ENCODE measurements at regions not wholly inside any gene's neighbourhood (a gene's known extent, or its start where the extent isn't known, plus 50 kb on each side); places are given as distances from the start of the nearest gene placed in this dataset.

DNA sequence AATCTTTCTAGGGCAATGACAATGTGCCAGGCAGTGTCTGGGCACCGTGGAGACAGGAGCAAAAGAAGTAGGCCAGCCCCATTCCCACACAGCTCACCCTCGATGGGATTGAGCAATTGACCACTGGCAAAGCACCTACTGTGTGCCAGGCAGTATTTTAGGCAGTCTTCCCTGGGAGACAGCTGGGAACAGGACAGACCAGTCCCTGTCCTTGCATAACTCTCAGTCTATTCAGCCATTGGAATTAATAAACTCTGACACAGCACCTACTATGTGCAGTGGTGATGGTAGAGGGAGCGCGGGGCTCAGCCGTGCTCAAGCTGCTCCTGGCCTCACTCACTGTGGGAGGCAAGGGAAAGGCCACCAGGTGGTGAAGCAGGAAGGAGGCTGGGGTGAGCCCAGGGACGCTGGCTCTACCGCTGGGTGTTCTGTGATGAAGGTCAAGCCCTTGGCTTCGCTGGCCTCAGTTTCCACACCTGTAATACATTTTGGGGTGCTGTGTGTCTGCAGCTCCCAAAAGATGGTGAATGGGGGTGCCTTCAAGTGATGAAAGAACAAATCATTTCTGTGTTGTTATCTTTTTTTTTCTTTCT is 122.3 kb upstream of the PMEPA1 start:
- Histone ChIP-seq H3F3A (ENCODE audit: insufficient read depth, low read length) (no peaks in the 10 kb centered on the region), H3K9me2 (ENCODE audit: low read depth, low read length) (no peaks in the 10 kb centered on the region), H3K36me3 (ENCODE audit: insufficient read depth, low read length) (no peaks in the 10 kb centered on the region), H3K4me2 (ENCODE audit: low read length) (no peak overlapping the region), H3K9me3 (ENCODE audit: low read length) (no peaks in the 10 kb centered on the region), H3K27me3 (ENCODE audit: insufficient read depth, low read length) (0 out of 2 replicates have a peak, but pooled peaks cover 3% of the 10 kb centered on the region), H2AFZ (ENCODE audit: low read length) (no peak overlapping the region), H4K20me1 (ENCODE audit: insufficient read depth, low read length) (no peaks in the 10 kb centered on the region), H3K27ac (ENCODE audit: low read depth, low read length, poor library complexity, severe bottlenecking) (no peak overlapping the region), H3K4me3 (ENCODE audit: low read depth, low read length, poor library complexity, severe bottlenecking) (no peak overlapping the region), H3K9ac (ENCODE audit: low read length) (no peak overlapping the region), H3K4me1 (ENCODE audit: insufficient read depth, low read length, severe bottlenecking) (no peaks in the 10 kb centered on the region), H3K79me2 (ENCODE audit: insufficient read depth, low read length) (no peaks in the 10 kb centered on the region)
- TF ChIP-seq, protein P1, sequence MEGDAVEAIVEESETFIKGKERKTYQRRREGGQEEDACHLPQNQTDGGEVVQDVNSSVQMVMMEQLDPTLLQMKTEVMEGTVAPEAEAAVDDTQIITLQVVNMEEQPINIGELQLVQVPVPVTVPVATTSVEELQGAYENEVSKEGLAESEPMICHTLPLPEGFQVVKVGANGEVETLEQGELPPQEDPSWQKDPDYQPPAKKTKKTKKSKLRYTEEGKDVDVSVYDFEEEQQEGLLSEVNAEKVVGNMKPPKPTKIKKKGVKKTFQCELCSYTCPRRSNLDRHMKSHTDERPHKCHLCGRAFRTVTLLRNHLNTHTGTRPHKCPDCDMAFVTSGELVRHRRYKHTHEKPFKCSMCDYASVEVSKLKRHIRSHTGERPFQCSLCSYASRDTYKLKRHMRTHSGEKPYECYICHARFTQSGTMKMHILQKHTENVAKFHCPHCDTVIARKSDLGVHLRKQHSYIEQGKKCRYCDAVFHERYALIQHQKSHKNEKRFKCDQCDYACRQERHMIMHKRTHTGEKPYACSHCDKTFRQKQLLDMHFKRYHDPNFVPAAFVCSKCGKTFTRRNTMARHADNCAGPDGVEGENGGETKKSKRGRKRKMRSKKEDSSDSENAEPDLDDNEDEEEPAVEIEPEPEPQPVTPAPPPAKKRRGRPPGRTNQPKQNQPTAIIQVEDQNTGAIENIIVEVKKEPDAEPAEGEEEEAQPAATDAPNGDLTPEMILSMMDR (IDR thresholded peaks at IDR 0.05; ENCODE audit: low read length), result no peak
- TF ChIP-seq EZH2 (IDR thresholded peaks at IDR 0.05; ENCODE audit: borderline replicate concordance, low read length), result no peak

DNA sequence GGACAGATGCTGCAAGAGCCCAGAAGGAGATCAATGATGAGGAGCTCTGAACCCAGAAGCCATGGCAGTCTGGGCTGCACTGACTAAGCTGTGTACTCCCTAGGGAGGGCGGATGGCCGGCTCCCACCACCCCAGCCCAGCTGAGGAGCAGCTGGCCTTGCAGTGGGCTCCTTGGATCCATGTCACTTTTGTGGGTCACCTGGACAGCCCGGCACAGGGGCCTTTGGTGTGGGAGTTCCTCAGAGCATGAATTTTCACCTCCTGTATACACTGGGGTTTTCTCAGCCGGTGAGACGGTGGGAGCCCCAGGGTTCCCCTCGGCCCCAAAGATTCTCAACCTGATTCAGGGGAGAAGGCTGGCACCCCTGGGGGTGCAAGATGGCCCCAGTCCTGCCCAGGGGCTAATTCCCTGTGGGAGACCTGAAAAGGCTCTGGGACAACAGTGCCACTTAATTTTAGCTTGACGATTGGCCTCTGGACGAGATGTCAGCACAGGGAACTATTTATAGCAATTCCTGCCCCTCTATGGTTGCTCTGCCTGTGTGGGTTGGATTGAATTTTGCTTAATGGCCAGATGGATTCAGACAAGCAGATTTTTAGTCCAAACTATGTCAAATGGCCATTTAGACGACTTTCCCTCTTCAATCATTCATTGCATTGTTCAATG is 121.6 kb upstream of the PMEPA1 start:
- H3K79me2 ChIP-seq (ENCODE audit: insufficient read depth, low read length), result no peaks in the 10 kb centered on the region
- H3K9ac ChIP-seq (ENCODE audit: low read length), result no peak overlapping the region
- no peak overlapping the region for H2AFZ ChIP-seq (ENCODE audit: low read length)
- no peaks in the 10 kb centered on the region for H4K20me1 ChIP-seq (ENCODE audit: insufficient read depth, low read length)
- no peaks in the 10 kb centered on the region for H3K36me3 ChIP-seq (ENCODE audit: insufficient read depth, low read length)
- no peaks in the 10 kb centered on the region for H3K9me3 ChIP-seq (ENCODE audit: low read length)
- no peaks in the 10 kb centered on the region for H3F3A ChIP-seq (ENCODE audit: insufficient read depth, low read length)
- H3K27me3 ChIP-seq (ENCODE audit: insufficient read depth, low read length), result no peaks in the 10 kb centered on the region
- H3K4me3 ChIP-seq (ENCODE audit: low read depth, low read length, poor library complexity, severe bottlenecking), result no peak overlapping the region
- H3K27ac ChIP-seq (ENCODE audit: low read depth, low read length, poor library complexity, severe bottlenecking), result no peak overlapping the region
- no peak for TF ChIP-seq EZH2 (IDR thresholded peaks at IDR 0.05; ENCODE audit: borderline replicate concordance, low read length)
- TF ChIP-seq, protein P1 (IDR thresholded peaks at IDR 0.05; ENCODE audit: low read length), result no peak
- H3K4me1 ChIP-seq (ENCODE audit: insufficient read depth, low read length, severe bottlenecking), result no peaks in the 10 kb centered on the region
- no peak overlapping the region for H3K4me2 ChIP-seq (ENCODE audit: low read length)
- no peaks in the 10 kb centered on the region for H3K9me2 ChIP-seq (ENCODE audit: low read depth, low read length)

DNA sequence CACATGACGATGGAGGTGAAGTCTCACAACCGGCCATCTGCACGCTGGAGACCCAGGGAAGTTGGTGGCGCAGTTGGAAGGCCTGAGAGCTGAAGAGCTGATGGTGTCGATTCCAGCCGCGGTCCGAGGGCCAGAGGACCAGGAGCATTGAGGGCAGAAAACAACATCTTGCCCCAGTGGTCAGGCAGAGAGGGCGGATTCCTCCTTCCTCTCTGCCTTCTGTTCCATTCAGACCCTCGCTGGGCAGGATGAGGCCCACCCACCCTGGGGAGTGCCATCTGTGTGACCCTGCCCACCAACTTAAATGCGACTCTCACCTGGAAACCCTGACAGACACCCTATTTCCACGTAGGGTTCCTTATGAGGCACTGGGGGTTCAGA is 120.7 kb upstream of the PMEPA1 start:
- Histone ChIP-seq H3K36me3 (ENCODE audit: insufficient read depth, low read length) (no peaks in the 10 kb centered on the region), H3K9ac (ENCODE audit: low read length) (no peak overlapping the region), H3K4me2 (ENCODE audit: low read length) (no peak overlapping the region), H3K27me3 (ENCODE audit: insufficient read depth, low read length) (no peaks in the 10 kb centered on the region), H2AFZ (ENCODE audit: low read length) (no peak overlapping the region), H3K4me3 (ENCODE audit: low read depth, low read length, poor library complexity, severe bottlenecking) (no peak overlapping the region), H3K27ac (ENCODE audit: low read depth, low read length, poor library complexity, severe bottlenecking) (no peak overlapping the region), H3K9me3 (ENCODE audit: low read length) (no peaks in the 10 kb centered on the region), H3F3A (ENCODE audit: insufficient read depth, low read length) (no peaks in the 10 kb centered on the region), H3K9me2 (ENCODE audit: low read depth, low read length) (no peaks in the 10 kb centered on the region), H4K20me1 (ENCODE audit: insufficient read depth, low read length) (no peaks in the 10 kb centered on the region), H3K4me1 (ENCODE audit: insufficient read depth, low read length, severe bottlenecking) (no peaks in the 10 kb centered on the region), H3K79me2 (ENCODE audit: insufficient read depth, low read length) (no peaks in the 10 kb centered on the region)
- TF ChIP-seq EZH2 (IDR thresholded peaks at IDR 0.05; ENCODE audit: borderline replicate concordance, low read length), result no peak
- TF ChIP-seq, protein P1 (IDR thresholded peaks at IDR 0.05; ENCODE audit: low read length), result no peak

All from OCI-LY1 (cell line).